ENCODE measurements at regions not wholly inside any gene's neighbourhood (a gene's known extent, or its start where the extent isn't known, plus 50 kb on each side); places are given as distances from the start of the nearest gene placed in this dataset.

GRCh38 chr16:79725051-79725450 lies 124.5 kb upstream of the MAF start:
- TF ChIP-seq CTCF (IDR thresholded peaks at IDR 0.05; ENCODE audit: low read depth, low read length) = no peak
- in situ Hi-C loops (cut with HindIII; ENCODE audit: low sequenced_read_pairs) = no loop called here
- DNase-seq (ENCODE audit: low read depth, low spot score) = no peak
- H3K4me3 ChIP-seq (ENCODE audit: low read depth, low read length) = no peak overlapping the region

GRCh38 chr16:79723583-79724168 lies 123.1 kb upstream of the MAF start:
- TF ChIP-seq CTCF (IDR thresholded peaks at IDR 0.05; ENCODE audit: low read depth, low read length) = no peak
- no peak overlapping the region for H3K4me3 ChIP-seq (ENCODE audit: low read depth, low read length)
- DNase-seq (ENCODE audit: low read depth, low spot score) = no peak
- in situ Hi-C loops (cut with HindIII; ENCODE audit: low sequenced_read_pairs) = no loop called here

- no peak overlapping the region for H3K4me3 ChIP-seq (ENCODE audit: low read depth, low read length)
- no peak for TF ChIP-seq CTCF (IDR thresholded peaks at IDR 0.05; ENCODE audit: low read depth, low read length)
- in situ Hi-C loops (cut with HindIII; ENCODE audit: low sequenced_read_pairs) = no loop called here
- no peak for DNase-seq (ENCODE audit: low read depth, low spot score)
Observed at GRCh38 chr16:79721270-79721669, 120.7 kb upstream of the MAF start.

- in situ Hi-C loops (cut with HindIII; ENCODE audit: low sequenced_read_pairs) = no loop called here
- no peak for DNase-seq (ENCODE audit: low read depth, low spot score)
- H3K4me3 ChIP-seq (ENCODE audit: low read depth, low read length) = no peak overlapping the region
- TF ChIP-seq CTCF (IDR thresholded peaks at IDR 0.05; ENCODE audit: low read depth, low read length) = no peak
Observed at GRCh38 chr16:79717333-79718137, 117.0 kb upstream of the MAF start.

- no peak for DNase-seq (ENCODE audit: low read depth, low spot score)
- H3K4me3 ChIP-seq (ENCODE audit: low read depth, low read length) = no peak overlapping the region
- TF ChIP-seq CTCF (IDR thresholded peaks at IDR 0.05; ENCODE audit: low read depth, low read length) = no peak
- in situ Hi-C loops (cut with HindIII; ENCODE audit: low sequenced_read_pairs) = no loop called here
Observed at GRCh38 chr16:79716645-79717332, 116.3 kb upstream of the MAF start.

GRCh38 chr16:79715061-79715460 lies 114.5 kb upstream of the MAF start:
- peak; percentile 52 for DNase-seq (ENCODE audit: low read depth, low spot score)
- H3K4me3 ChIP-seq (ENCODE audit: low read depth, low read length) = no peak overlapping the region
- in situ Hi-C loops (cut with HindIII; ENCODE audit: low sequenced_read_pairs) = no loop called here
- TF ChIP-seq CTCF (IDR thresholded peaks at IDR 0.05; ENCODE audit: low read depth, low read length) = no peak
